DMS153 (cell line): ENCODE measurements at regions not wholly inside any gene's neighbourhood (a gene's known extent, or its start where the extent isn't known, plus 50 kb on each side); places are given as distances from the start of the nearest gene placed in this dataset.

Experiments
- DNase-seq: peaks from one replicate; lab custom pipeline; 2025; lab: John Stamatoyannopoulos, UW

- no peak for DNase-seq
These were observed 261.0 kb upstream of the CDH6 start for GRCh38 chr5:30932273-30933017.

- DNase-seq: no peak
These were observed 262.8 kb upstream of the CDH6 start for GRCh38 chr5:30930736-30931135.

DNA sequence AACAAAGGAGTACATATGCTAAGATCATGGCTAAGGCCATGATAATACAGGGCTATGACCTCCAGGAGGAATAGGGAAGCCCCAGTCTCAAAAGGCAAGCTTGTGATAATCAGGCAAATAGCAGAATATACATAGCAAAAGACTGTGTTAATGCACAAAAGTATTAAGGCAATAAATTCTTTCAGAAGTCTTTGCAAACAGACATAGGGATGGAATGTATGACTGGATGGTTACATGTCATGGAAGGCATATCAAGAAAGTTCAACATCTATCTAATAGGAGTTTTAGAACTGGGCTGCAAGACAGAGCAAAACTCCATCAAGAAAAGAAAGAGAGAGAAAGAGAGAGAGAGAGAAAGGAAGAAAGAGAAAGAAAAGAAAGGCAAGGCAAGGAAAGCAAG is 264.5 kb upstream of the CDH6 start:
- no peak for DNase-seq

- no peak for DNase-seq
These were observed 267.3 kb upstream of the CDH6 start for GRCh38 chr5:30926218-30926617.

- DNase-seq: no peak
These were observed 272.1 kb upstream of the CDH6 start for GRCh38 chr5:30921388-30921787.

GRCh38 chr5:30918171-30918570 is 275.3 kb upstream of the CDH6 start:
- DNase-seq: no peak

GRCh38 chr5:30908356-30908755 is 285.1 kb upstream of the CDH6 start:
- DNase-seq: no peak

DNA sequence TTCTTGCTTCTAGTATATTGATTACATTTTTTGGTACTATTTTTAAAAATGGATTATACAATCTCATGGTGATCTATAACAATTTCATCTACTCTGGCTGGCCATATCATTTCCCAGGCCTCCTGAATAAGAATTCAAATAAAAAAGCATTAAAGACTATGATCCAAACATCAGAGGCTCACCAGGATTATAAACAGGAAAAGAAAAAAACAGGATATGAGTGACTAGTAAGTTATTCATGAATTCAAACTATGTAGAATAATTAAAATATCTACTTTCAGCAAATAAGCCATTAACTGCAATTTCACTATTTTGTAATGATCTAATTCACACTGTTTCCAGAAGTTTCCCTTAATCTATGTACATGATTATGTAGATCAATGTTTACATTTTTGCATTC is 293.1 kb upstream of the CDH6 start:
- no peak for DNase-seq

- DNase-seq: no peak
These were observed 298.7 kb upstream of the CDH6 start for GRCh38 chr5:30894811-30895210.

GRCh38 chr5:30891660-30892059 is 301.8 kb upstream of the CDH6 start:
- no peak for DNase-seq

GRCh38 chr5:30890377-30890776 is 303.1 kb upstream of the CDH6 start:
- DNase-seq: no peak

GRCh38 chr5:30880514-30880913 is 313.0 kb upstream of the CDH6 start:
- DNase-seq: no peak

DNA sequence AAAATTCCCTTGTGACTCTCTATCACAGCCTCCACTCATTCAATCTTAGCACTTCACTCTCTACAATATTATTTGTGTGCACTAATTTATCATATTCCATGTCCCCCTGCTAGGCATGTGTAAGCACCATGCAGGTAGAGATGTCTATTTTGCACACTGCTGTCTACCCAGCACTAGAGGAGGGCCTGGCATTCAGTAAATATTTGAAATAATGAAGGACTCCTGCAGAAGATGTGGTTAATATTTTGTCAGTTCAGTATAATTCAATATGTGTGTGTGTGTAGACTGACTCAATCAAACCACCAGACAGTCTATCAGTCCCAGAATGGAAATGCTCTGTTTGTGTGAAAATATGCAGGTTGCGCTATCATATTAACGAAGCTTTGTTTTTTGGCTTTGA is 313.6 kb upstream of the CDH6 start:
- DNase-seq: no peak

DNA sequence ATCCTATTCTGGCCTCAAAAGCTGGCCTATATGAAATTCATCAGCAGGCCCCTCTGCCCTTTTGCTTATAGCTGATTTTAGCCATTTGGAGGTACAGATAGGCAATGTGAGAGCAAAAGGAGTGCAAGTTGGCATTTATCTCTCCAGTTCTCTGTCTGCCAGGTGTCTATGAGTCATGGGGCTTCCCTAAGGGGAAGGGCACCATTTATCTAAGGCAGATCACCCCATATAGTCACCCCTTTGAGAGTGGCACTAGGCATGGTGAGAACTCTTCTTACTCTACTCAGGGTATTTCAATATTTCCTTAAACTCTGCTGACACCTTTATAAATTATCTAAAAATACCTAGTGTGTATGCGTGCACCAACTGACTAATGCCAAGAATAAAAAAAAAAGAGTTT is 314.7 kb upstream of the CDH6 start:
- DNase-seq: no peak

- DNase-seq: no peak
These were observed 315.2 kb upstream of the CDH6 start for GRCh38 chr5:30878296-30878695.

- no peak for DNase-seq
These were observed 319.0 kb upstream of the CDH6 start for GRCh38 chr5:30874241-30875034.

DNA sequence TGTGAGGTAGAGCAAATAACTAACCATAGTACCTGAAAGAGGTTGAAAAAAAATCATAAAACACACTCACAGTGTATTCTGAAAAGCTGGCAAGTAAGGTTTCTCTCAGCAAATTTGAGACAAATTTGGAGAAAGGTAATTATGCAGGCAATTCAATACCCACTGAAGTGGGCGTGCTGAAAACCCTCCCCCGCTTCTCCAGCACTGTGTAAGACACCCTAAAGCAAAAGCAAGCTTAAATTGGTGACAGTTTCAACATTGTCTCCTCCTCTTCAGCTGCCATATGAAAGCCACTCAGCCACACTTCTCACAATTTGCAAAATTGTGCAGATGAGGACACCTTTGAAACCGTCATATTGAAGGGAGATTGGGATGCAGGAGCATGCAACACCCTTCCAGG is 322.3 kb upstream of the CDH6 start:
- DNase-seq: no peak

DNA sequence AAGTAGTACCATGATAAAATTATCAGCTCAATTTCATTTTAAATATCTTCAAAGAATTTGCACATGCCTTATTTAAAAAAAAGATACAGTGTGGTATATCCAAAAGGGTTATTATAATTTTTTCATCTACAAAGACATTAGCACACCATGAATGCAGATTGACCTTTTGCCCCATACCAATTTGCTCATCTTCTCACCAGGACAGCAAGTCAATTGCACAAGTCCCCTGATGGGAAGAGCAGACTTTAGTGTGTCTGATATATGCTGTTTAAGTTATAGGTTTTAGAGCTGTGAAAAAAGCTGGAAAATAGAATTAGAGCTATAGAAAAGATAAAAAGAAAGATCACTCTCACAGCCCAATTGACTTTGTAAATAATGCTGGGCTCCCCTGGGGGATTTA is 325.8 kb upstream of the CDH6 start:
- DNase-seq: no peak

DNA sequence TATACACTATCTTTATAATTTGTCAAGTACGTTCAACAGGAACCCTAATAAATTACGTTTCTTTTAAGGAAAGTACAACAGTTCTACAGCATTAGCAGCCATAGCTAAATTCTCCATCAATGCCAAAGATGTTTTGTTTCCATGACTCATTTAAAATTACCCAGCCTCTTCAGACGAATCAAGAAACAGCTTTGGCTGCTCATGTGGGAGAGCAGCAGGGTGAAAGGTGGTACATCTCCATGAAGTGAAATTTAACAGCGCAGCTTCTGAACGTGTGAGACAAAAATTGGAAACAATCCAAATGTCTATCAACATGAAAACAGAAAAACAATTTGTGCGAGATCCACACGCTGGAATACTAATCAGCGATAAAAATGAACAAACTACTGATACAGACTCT is 327.3 kb upstream of the CDH6 start:
- DNase-seq: no peak

- no peak for DNase-seq
These were observed 337.2 kb upstream of the CDH6 start for GRCh38 chr5:30856242-30856641.

- no peak for DNase-seq
These were observed 340.3 kb upstream of the CDH6 start for GRCh38 chr5:30853158-30853557.

DNA sequence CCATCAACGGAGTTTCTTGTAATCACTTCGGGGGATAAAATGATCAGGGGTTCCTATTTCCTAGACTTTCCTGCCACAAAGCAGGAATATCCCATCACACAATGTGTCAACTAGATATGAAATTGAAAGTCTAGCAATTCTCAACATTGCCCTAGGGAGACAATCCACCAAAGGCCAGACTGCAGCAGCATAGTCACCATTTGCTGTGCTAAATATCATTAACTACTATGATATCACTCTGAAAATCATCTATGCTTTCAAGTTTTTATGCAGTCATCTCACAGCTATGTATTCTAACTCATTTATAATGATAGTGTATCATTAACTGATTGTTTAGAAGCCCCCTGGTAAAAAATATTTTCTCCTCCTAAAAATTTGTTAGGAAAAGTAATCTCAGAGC is 342.6 kb upstream of the CDH6 start:
- no peak for DNase-seq

DNA sequence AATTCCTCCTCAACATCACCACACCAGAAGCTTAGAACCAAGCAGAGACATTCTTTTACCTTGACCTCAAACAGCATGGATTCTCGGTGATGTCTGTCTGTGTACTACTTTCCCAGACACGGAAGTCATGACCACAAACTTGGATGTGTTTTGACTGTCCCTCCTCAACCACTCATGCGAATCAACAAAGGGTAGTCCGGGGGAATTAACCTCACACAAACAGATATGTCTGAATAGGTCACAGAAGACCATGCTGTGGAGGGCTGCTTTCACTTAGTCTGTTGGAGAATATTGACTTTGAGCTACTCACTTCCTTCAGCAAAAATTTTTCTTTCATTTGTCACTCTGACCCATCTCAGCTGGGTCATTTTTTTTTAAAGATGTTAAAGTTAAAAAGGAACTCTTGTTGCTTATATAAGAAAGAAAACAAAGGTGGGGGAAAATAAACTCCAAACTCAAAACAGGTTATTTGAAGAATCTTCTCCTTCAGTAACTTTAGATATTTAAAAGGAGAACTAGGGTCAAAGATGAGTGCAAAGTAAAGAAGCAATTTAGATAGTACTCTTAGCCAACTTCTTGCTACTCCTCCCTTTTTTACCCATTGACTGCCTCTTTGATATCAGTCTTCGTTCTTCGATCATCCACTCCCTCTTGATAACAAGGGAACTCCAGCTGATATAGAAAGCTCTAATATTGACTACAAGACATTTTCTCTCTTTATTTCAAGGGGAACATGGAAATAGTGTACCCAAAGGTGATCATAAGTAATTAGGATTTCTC is 343.4 kb upstream of the CDH6 start:
- DNase-seq: no peak
